Left ventricle myocardium inferior (tissue), 1 donor: ENCODE measurements at regions not wholly inside any gene's neighbourhood (a gene's known extent, or its start where the extent isn't known, plus 50 kb on each side); places are given as distances from the start of the nearest gene placed in this dataset.
"Not testable (repeated sequence)": the region's sequence is repeated elsewhere in the genome, so short reads cannot be mapped to it uniquely, and the experiment has no call there.

Source experiments
- DNase-seq: peaks from one replicate; pipeline ENCODE4 v3.0.0-alpha.2; 2020
- H3K27ac ChIP-seq: fragments of 200-600 bp; replicated peaks from 2 replicates; pipeline ENCODE4 v1.8.0; 2021
- H3K27me3 ChIP-seq: fragments of 200-600 bp; 2 replicates; pipeline ENCODE4 v1.8.0; 2021; ENCODE audit warnings: low read depth
- H3K36me3 ChIP-seq: fragments of 200-600 bp; 2 replicates; pipeline ENCODE4 v1.8.0; 2021
- H3K4me1 ChIP-seq: fragments of 200-600 bp; 2 replicates; pipeline ENCODE4 v1.8.0; 2021
- H3K4me3 ChIP-seq: fragments of 200-600 bp; 2 replicates; pipeline ENCODE4 v1.8.0; 2021; ENCODE audit warnings: mild to moderate bottlenecking, moderate library complexity
- H3K9me3 ChIP-seq: fragments of 200-600 bp; replicated peaks from 2 replicates; pipeline ENCODE4 v1.8.0; 2021
- intact Hi-C: fragments of 100-400 bp; cut with micrococcal nuclease; formaldehyde crosslinking; loops from one replicate; pipeline ENCODE4 v1.11.0; 2022
- TF ChIP-seq, protein P1 (sequence below): fragments of 200-600 bp; IDR thresholded peaks from 2 replicates; pipeline ENCODE4 v1.8.0; 2021; ENCODE audit warnings: antibody characterized with exemption, mild to moderate bottlenecking, borderline replicate concordance
- donor health status: DM: no; HTN: yes; CAD: no; lungs with severe emphysema.

GRCh38 chr1:168490306-168490705 is 53.5 kb downstream of the XCL2 start:
- H3K36me3 ChIP-seq = no peaks in the 10 kb centered on the region
- no peak for DNase-seq
- no peaks in the 10 kb centered on the region for H3K9me3 ChIP-seq
- peaks cover 13% of the 10 kb centered on the region for H3K4me1 ChIP-seq
- intact Hi-C loops = no loop called here
- H3K4me3 ChIP-seq = no peak overlapping the region
- TF ChIP-seq, protein P1, sequence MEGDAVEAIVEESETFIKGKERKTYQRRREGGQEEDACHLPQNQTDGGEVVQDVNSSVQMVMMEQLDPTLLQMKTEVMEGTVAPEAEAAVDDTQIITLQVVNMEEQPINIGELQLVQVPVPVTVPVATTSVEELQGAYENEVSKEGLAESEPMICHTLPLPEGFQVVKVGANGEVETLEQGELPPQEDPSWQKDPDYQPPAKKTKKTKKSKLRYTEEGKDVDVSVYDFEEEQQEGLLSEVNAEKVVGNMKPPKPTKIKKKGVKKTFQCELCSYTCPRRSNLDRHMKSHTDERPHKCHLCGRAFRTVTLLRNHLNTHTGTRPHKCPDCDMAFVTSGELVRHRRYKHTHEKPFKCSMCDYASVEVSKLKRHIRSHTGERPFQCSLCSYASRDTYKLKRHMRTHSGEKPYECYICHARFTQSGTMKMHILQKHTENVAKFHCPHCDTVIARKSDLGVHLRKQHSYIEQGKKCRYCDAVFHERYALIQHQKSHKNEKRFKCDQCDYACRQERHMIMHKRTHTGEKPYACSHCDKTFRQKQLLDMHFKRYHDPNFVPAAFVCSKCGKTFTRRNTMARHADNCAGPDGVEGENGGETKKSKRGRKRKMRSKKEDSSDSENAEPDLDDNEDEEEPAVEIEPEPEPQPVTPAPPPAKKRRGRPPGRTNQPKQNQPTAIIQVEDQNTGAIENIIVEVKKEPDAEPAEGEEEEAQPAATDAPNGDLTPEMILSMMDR = no peak
- no peaks in the 10 kb centered on the region for H3K27me3 ChIP-seq
- H3K27ac ChIP-seq = no peak overlapping the region

DNA sequence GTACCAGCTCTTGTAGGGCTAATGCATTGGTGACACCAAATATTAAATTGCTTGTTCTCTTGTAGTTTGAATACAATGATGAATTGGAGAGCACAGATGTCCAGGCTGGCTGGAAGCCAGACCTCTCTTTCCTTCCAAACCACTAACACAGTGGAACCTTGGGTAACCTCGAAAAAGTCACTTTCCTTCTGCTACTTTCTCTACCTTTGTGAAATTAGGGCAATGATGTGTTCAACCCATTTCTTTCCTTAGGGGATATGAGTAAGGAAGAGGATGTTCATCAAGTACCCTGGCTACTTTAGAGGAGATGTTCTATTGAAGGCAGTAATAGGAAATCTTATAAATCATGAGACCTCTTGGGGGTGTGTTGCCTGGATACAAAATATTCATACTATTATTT is 55.7 kb downstream of the XCL2 start:
- Histone ChIP-seq H3K27ac (peak overlapping the region; percentile 53), H3K27me3 (no peaks in the 10 kb centered on the region), H3K36me3 (no peaks in the 10 kb centered on the region), H3K4me1 (peaks cover 15% of the 10 kb centered on the region), H3K4me3 (no peak overlapping the region), H3K9me3 (no peaks in the 10 kb centered on the region)
- TF ChIP-seq, protein P1 = no peak
- intact Hi-C loops = no loop called here
- peak; percentile 60 for DNase-seq

DNA sequence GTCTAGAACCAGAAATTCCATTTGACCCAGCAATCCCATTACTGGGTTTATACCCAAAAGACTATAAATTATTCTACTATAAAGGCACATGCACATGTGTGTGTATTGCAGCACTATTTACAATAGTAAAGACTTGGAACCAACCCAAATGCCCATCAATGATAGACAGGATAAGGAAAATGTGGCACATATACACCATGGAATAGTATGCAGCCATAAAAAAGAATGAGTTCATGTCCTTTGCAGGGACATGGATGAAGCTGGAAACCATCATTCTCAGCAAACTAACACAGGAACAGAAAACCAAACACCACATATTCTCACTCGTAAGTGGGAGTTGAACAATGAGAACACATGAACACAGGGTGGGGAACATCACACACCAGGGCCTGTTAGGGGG is 57.0 kb downstream of the XCL2 start:
- H3K4me3 ChIP-seq, H3K27me3 ChIP-seq, DNase-seq, H3K9me3 ChIP-seq, H3K27ac ChIP-seq, intact Hi-C loops, H3K36me3 ChIP-seq: not testable (repeated sequence)
- peaks cover 13% of the 10 kb centered on the region for H3K4me1 ChIP-seq

- TF ChIP-seq, protein P1 = no peak
These were observed 58.7 kb downstream of the XCL2 start for GRCh38 chr1:168485048-168485447.

GRCh38 chr1:168484083-168484482 is 59.7 kb downstream of the XCL2 start:
- no peak overlapping the region for H3K4me3 ChIP-seq
- H3K4me1 ChIP-seq = peaks cover 19% of the 10 kb centered on the region
- no peaks in the 10 kb centered on the region for H3K36me3 ChIP-seq
- TF ChIP-seq, protein P1 = no peak
- no peaks in the 10 kb centered on the region for H3K27me3 ChIP-seq
- peak overlapping the region; percentile 12 for H3K27ac ChIP-seq
- H3K9me3 ChIP-seq = no peaks in the 10 kb centered on the region
- intact Hi-C loops = no loop called here
- no peak for DNase-seq

More at GRCh38 chr1:168485048-168485447, 58.7 kb downstream of the XCL2 start:
- Histone ChIP-seq H3K27ac (peak overlapping the region; percentile 62), H3K9me3 (no peaks in the 10 kb centered on the region), H3K36me3 (no peaks in the 10 kb centered on the region), H3K4me3 (no peak overlapping the region), H3K27me3 (no peaks in the 10 kb centered on the region), H3K4me1 (peaks cover 19% of the 10 kb centered on the region)
- intact Hi-C loops = no loop called here
- DNase-seq = no peak

GRCh38 chr1:168483539-168483938 is 60.3 kb downstream of the XCL2 start:
- intact Hi-C loops = no loop called here
- no peak overlapping the region for H3K4me3 ChIP-seq
- no peaks in the 10 kb centered on the region for H3K36me3 ChIP-seq
- peaks cover 19% of the 10 kb centered on the region for H3K4me1 ChIP-seq
- TF ChIP-seq, protein P1 = no peak
- peak overlapping the region; percentile 40 for H3K27ac ChIP-seq
- no peak for DNase-seq
- no peaks in the 10 kb centered on the region for H3K9me3 ChIP-seq
- no peaks in the 10 kb centered on the region for H3K27me3 ChIP-seq
